ENCODE measurements at regions not wholly inside any gene's neighbourhood (a gene's known extent, or its start where the extent isn't known, plus 50 kb on each side); places are given as distances from the start of the nearest gene placed in this dataset.

GRCh38 chr20:39111359-39112177 lies 149.4 kb downstream of the DHX35 start:
- TF ChIP-seq CTCF (IDR thresholded peaks at IDR 0.05; ENCODE audit: low read length) (no peak), EZH2 (IDR thresholded peaks at IDR 0.05; ENCODE audit: borderline replicate concordance, low read length) (no peak)
